ENCODE measurements at regions not wholly inside any gene's neighbourhood (a gene's known extent, or its start where the extent isn't known, plus 50 kb on each side); places are given as distances from the start of the nearest gene placed in this dataset.

GRCh38 chr6:82074556-82074955 lies 173.0 kb downstream of the IBTK start:
- TF ChIP-seq EGR1 (IDR thresholded peaks at IDR 0.05; ENCODE audit: low read depth in 2 of 2) (no peak), TAF1 (conservative IDR thresholded peaks at IDR 0.05) (no peak), CTCF (IDR thresholded peaks at IDR 0.05; ENCODE audit: low read depth, low read length, missing input control) (no peak), YY1 (IDR thresholded peaks at IDR 0.05) (no peak), SP1 (IDR thresholded peaks at IDR 0.05) (no peak), MAX (IDR thresholded peaks at IDR 0.05) (no peak), HNF4G (IDR thresholded peaks at IDR 0.05) (no peak), REST (IDR thresholded peaks at IDR 0.05) (no peak), ZBTB33 (IDR thresholded peaks at IDR 0.05) (no peak)

Measured in liver (tissue), 3 donors.